ENCODE measurements at regions not wholly inside any gene's neighbourhood (a gene's known extent, or its start where the extent isn't known, plus 50 kb on each side); places are given as distances from the start of the nearest gene placed in this dataset.
"Not testable (repeated sequence)": the region's sequence is repeated elsewhere in the genome, so short reads cannot be mapped to it uniquely, and the experiment has no call there.

- DNase-seq = no peak
Observed at GRCh38 chr1:189315035-189315901, 1162.4 kb downstream of the BRINP3 start.

GRCh38 chr1:189323091-189323490 is 1154.6 kb downstream of the BRINP3 start:
- no peak for DNase-seq

- DNase-seq = not testable (repeated sequence)
Observed at GRCh38 chr1:189331071-189331470, 1146.6 kb downstream of the BRINP3 start.

- DNase-seq = no peak
Observed at GRCh38 chr1:189336115-189337100, 1141.3 kb downstream of the BRINP3 start.

GRCh38 chr1:189349607-189350006 is 1128.1 kb downstream of the BRINP3 start:
- DNase-seq = no peak

GRCh38 chr1:189350983-189351616 is 1126.6 kb downstream of the BRINP3 start:
- DNase-seq = no peak

- no peak for DNase-seq
Observed at GRCh38 chr1:189351960-189352359, 1125.7 kb downstream of the BRINP3 start.

GRCh38 chr1:189356206-189356605 is 1121.5 kb downstream of the BRINP3 start:
- DNase-seq = no peak

- DNase-seq = no peak
Observed at GRCh38 chr1:189357317-189357716, 1120.3 kb downstream of the BRINP3 start.

GRCh38 chr1:189369612-189370011 is 1108.1 kb downstream of the BRINP3 start:
- DNase-seq = no peak

GRCh38 chr1:189374816-189375215 is 1102.8 kb downstream of the BRINP3 start:
- no peak for DNase-seq

GRCh38 chr1:189405419-189405818 is 1072.2 kb downstream of the BRINP3 start:
- no peak for DNase-seq

GRCh38 chr1:189409774-189410173 is 1067.9 kb downstream of the BRINP3 start:
- no peak for DNase-seq

- no peak for DNase-seq
Observed at GRCh38 chr1:189424746-189425331, 1052.8 kb downstream of the BRINP3 start.

- no peak for DNase-seq
Observed at GRCh38 chr1:189429610-189430009, 1048.1 kb downstream of the BRINP3 start.

- no peak for DNase-seq
Observed at GRCh38 chr1:189431447-189431846, 1046.2 kb downstream of the BRINP3 start.

GRCh38 chr1:189432753-189433152 is 1044.9 kb downstream of the BRINP3 start:
- no peak for DNase-seq

- no peak for DNase-seq
Observed at GRCh38 chr1:189434461-189434860, 1043.2 kb downstream of the BRINP3 start.

GRCh38 chr1:189435398-189435797 is 1042.3 kb downstream of the BRINP3 start:
- DNase-seq = no peak

GRCh38 chr1:189438808-189439207 is 1038.9 kb downstream of the BRINP3 start:
- no peak for DNase-seq

GRCh38 chr1:189463166-189463565 is 1014.5 kb downstream of the BRINP3 start:
- DNase-seq = no peak

- DNase-seq = no peak
Observed at GRCh38 chr1:189496768-189497167, 980.9 kb downstream of the BRINP3 start.

GRCh38 chr1:189499736-189500135 is 977.9 kb downstream of the BRINP3 start:
- no peak for DNase-seq
